A673 (cell line): ENCODE measurements at regions not wholly inside any gene's neighbourhood (a gene's known extent, or its start where the extent isn't known, plus 50 kb on each side); places are given as distances from the start of the nearest gene placed in this dataset.

Source experiments
- BruUV-seq: library from RNA; stranded (reverse); fragments of 400-500 nt; replicated peaks from 2 replicates; lab custom pipeline; 2021; lab: Mats Ljungman, UMichigan
- CTCF ChIA-PET: fragments of 300-600 bp; sonication (Branson Sonifier 250); formaldehyde crosslinking; loops from one replicate; lab custom pipeline; 2022; ENCODE audit warnings: antibody characterized with exemption; lab: Charles Lee
- POLR2A ChIA-PET: fragments of 300-600 bp; sonication (Branson Sonifier 250); formaldehyde crosslinking; loops from one replicate; lab custom pipeline; 2022; ENCODE audit warnings: antibody characterized with exemption; ENCODE audit not compliant: low non-redundant PET; lab: Charles Lee
- DNase-seq: peaks from one replicate; pipeline ENCODE4 v3.0.0-alpha.2; 2015; ENCODE audit warnings: low spot score
- H3K27ac ChIP-seq: fragments of 200-600 bp; sonication (generic); 2 replicates; pipeline ENCODE4 v1.5.1; 2016; ENCODE audit warnings: mixed run types, low read depth, mild to moderate bottlenecking, mixed read lengths, antibody characterized with exemption, low read length; ENCODE audit not compliant: poor library complexity, severe bottlenecking
- H3K27me3 ChIP-seq: fragments of 200-600 bp; sonication (generic); replicated peaks from 2 replicates; pipeline ENCODE4 v1.6.1; 2017; ENCODE audit warnings: mixed run types, low read depth, mild to moderate bottlenecking, mixed read lengths, antibody characterized with exemption, low read length; ENCODE audit not compliant: insufficient read depth, poor library complexity
- H3K36me3 ChIP-seq: fragments of 200-600 bp; sonication (generic); 2 replicates; pipeline ENCODE4 v1.6.1; 2016; ENCODE audit warnings: mixed run types, mild to moderate bottlenecking, mixed read lengths, antibody characterized with exemption, low read length; ENCODE audit not compliant: insufficient read depth, poor library complexity, severe bottlenecking
- H3K4me1 ChIP-seq: fragments of 200-600 bp; sonication (generic); 2 replicates; pipeline ENCODE4 v1.6.1; 2017; ENCODE audit warnings: mixed run types, mild to moderate bottlenecking, mixed read lengths, antibody characterized with exemption, low read length; ENCODE audit not compliant: insufficient read depth, poor library complexity, severe bottlenecking
- H3K4me3 ChIP-seq: fragments of 200-600 bp; sonication (generic); 2 replicates; pipeline ENCODE4 v1.5.1; 2016; ENCODE audit warnings: low read depth, mixed run types, mild to moderate bottlenecking, mixed read lengths, low read length; ENCODE audit not compliant: poor library complexity, severe bottlenecking
- H3K9me3 ChIP-seq: fragments of 200-600 bp; sonication (generic); 2 replicates; pipeline ENCODE4 v1.6.1; 2016; ENCODE audit warnings: mixed run types, low read depth, mild to moderate bottlenecking, mixed read lengths, antibody characterized with exemption, low read length; ENCODE audit not compliant: poor library complexity, severe bottlenecking
- CTCF ChIP-seq: fragments of 300-800, 200-600 bp; sonication (generic); conservative IDR thresholded peaks from 2 replicates; pipeline ENCODE4 v1.5.1; 2017; ENCODE audit warnings: low read depth, mild to moderate bottlenecking, antibody characterized with exemption, low read length, moderate library complexity, mixed read lengths
- EZH2 ChIP-seq: fragments of 200-600 bp; sonication (generic); IDR thresholded peaks from 2 replicates; pipeline ENCODE4 v1.6.1; 2017; ENCODE audit warnings: borderline replicate concordance, low read depth, mild to moderate bottlenecking, mixed read lengths, antibody characterized with exemption, low read length; ENCODE audit not compliant: poor library complexity, severe bottlenecking
- intact Hi-C: fragments of 100-400 bp; cut with micrococcal nuclease; formaldehyde crosslinking; loops from one replicate; pipeline ENCODE4 v1.10.0; 2022; ENCODE audit not compliant: unreplicated experiment

- ChIA-PET POLR2A (no interaction called here), CTCF (no interaction called here)
- Histone ChIP-seq H3K9me3 (no peaks in the 10 kb centered on the region), H3K27me3 (no peaks in the 10 kb centered on the region), H3K27ac (no peak overlapping the region), H3K4me3 (no peak overlapping the region), H3K4me1 (no peaks in the 10 kb centered on the region), H3K36me3 (no peaks in the 10 kb centered on the region)
- no peak for DNase-seq
- intact Hi-C loops, result no loop called here
- TF ChIP-seq EZH2, result no peak
- TF ChIP-seq CTCF, result no peak
- BruUV-seq, result no TSS peak
Measured at GRCh38 chr1:37149296-37149695, 115.0 kb upstream of the GRIK3 start.

- intact Hi-C loops, result no loop called here
- Histone ChIP-seq H3K4me3 (no peak overlapping the region), H3K27me3 (no peaks in the 10 kb centered on the region), H3K4me1 (no peaks in the 10 kb centered on the region), H3K9me3 (no peaks in the 10 kb centered on the region), H3K36me3 (no peaks in the 10 kb centered on the region), H3K27ac (no peak overlapping the region)
- DNase-seq, result no peak
- ChIA-PET POLR2A (no interaction called here), CTCF (no interaction called here)
- BruUV-seq, result no TSS peak
- TF ChIP-seq EZH2 (no peak), CTCF (no peak)
Measured at GRCh38 chr1:37150986-37151385, 116.7 kb upstream of the GRIK3 start.

- Histone ChIP-seq H3K9me3 (no peaks in the 10 kb centered on the region), H3K36me3 (no peaks in the 10 kb centered on the region), H3K4me3 (no peak overlapping the region), H3K27me3 (no peaks in the 10 kb centered on the region), H3K27ac (no peak overlapping the region), H3K4me1 (no peaks in the 10 kb centered on the region)
- ChIA-PET CTCF (no interaction called here), POLR2A (no interaction called here)
- DNase-seq, result no peak
- no peak for TF ChIP-seq EZH2
- intact Hi-C loops, result no loop called here
- BruUV-seq, result no TSS peak
Measured at GRCh38 chr1:37151789-37152188, 117.5 kb upstream of the GRIK3 start.

DNA sequence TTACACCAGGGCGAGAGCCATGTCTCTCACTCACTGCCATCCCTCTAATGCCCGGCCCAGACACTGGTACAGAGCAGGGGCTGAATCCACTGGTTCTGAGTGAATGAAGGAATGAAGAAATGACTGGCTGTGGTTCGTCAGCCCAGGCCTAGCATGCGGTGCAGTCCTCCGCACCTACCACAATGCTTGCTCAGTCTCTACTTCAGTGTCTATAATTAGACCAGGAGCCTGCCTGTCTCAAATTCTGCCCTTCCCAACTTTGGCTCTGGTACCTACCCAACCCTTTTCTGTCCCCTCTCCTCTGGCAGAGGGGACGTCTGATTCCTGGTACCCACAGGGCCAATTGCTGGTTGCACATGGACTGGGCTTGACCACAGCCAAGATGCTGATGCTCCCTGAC is 118.2 kb upstream of the GRIK3 start:
- no peak for TF ChIP-seq CTCF
- TF ChIP-seq EZH2, result no peak
- Histone ChIP-seq H3K27ac (no peak overlapping the region), H3K36me3 (no peaks in the 10 kb centered on the region), H3K27me3 (no peaks in the 10 kb centered on the region), H3K4me1 (no peaks in the 10 kb centered on the region), H3K9me3 (no peaks in the 10 kb centered on the region), H3K4me3 (no peak overlapping the region)
- no TSS peak for BruUV-seq
- intact Hi-C loops, result no loop called here
- CTCF ChIA-PET, result no interaction called here
- no peak for DNase-seq
- POLR2A ChIA-PET, result no interaction called here
